BJ (cell line): ENCODE measurements at regions not wholly inside any gene's neighbourhood (a gene's known extent, or its start where the extent isn't known, plus 50 kb on each side); places are given as distances from the start of the nearest gene placed in this dataset.

Experiments
- CTCF ChIA-PET: fragments of 350-600 bp; formaldehyde crosslinking; extraction: SDS; loops from one replicate; lab custom pipeline; 2021; ENCODE audit warnings: antibody characterized with exemption, inconsistent platforms; lab: Yijun Ruan, JAX
- POLR2A ChIA-PET: fragments of 300-600 bp; sonication (Branson Sonifier 250); formaldehyde crosslinking; extraction: SDS; loops from one replicate; lab custom pipeline; 2021; ENCODE audit warnings: antibody characterized with exemption; lab: Charles Lee
- DNase-seq: peaks from one replicate; pipeline ENCODE4 v3.0.0-alpha.2; 2011; ENCODE audit warnings: low read depth
- H3K27me3 ChIP-seq: 2 replicates; pipeline ENCODE4 v1.6.0; 2011; ENCODE audit warnings: low read length; ENCODE audit not compliant: control insufficient read depth, insufficient read depth
- H3K36me3 ChIP-seq: 2 replicates; pipeline ENCODE4 v1.5.1; 2011; ENCODE audit warnings: low read length; ENCODE audit not compliant: control insufficient read depth, insufficient read depth
- H3K4me3 ChIP-seq: 2 replicates; pipeline ENCODE4 v1.5.1; 2011; ENCODE audit warnings: low read depth, mild to moderate bottlenecking, control low read depth, low read length
- TF ChIP-seq, protein P1 (sequence below): IDR thresholded peaks from 2 replicates; pipeline ENCODE4 v1.5.1; 2011; ENCODE audit warnings: low read depth, mild to moderate bottlenecking, control low read depth, inconsistent platforms, low read length, moderate library complexity; ENCODE audit not compliant: insufficient read depth

DNA sequence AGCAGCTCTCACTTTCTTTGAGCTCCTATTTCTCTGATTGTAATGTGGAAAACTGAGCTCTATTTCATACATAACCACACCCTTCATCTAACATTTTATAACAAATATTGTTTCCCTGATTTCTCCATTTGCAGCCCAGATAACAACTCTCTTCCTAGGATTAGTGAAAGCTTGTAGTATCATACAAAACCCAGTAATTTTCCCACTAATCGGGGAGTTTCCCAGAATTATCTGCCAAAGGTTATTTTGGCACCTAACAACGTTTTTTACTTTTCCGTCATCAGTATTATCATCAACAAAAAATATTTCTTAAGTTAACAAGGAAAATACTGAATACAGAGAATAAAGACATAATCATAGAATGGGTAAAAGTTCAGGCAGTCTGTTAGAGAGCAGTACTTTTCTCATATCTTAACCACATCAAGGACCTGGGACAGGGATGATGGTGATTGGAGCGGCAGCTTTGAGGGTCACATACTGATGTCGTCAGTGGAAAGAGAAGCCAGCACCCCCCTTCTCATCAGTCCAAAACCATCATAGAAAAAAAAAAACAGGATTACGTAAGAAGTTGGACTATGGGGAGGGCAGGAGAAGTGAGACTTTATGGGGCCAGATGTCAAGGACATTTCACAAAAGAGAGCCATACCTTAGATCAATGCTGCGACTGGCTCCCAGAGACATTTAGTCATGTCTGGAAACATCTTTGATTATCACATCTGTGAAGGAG lies 166.1 kb upstream of the TNFAIP3 start:
- TF ChIP-seq, protein P1, sequence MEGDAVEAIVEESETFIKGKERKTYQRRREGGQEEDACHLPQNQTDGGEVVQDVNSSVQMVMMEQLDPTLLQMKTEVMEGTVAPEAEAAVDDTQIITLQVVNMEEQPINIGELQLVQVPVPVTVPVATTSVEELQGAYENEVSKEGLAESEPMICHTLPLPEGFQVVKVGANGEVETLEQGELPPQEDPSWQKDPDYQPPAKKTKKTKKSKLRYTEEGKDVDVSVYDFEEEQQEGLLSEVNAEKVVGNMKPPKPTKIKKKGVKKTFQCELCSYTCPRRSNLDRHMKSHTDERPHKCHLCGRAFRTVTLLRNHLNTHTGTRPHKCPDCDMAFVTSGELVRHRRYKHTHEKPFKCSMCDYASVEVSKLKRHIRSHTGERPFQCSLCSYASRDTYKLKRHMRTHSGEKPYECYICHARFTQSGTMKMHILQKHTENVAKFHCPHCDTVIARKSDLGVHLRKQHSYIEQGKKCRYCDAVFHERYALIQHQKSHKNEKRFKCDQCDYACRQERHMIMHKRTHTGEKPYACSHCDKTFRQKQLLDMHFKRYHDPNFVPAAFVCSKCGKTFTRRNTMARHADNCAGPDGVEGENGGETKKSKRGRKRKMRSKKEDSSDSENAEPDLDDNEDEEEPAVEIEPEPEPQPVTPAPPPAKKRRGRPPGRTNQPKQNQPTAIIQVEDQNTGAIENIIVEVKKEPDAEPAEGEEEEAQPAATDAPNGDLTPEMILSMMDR, result no peak
- Histone ChIP-seq H3K27me3 (no peaks in the 10 kb centered on the region), H3K4me3 (no peak overlapping the region), H3K36me3 (no peaks in the 10 kb centered on the region)
- CTCF ChIA-PET, result interaction anchor here (2.6 to 4.5 kb wide), 2 partner anchors 167 to 244 kb away, joined by 15 to 23 read pairs; partner anchors contain the start of gene TNFAIP3
- DNase-seq, result no peak
- POLR2A ChIA-PET, result no interaction called here

DNA sequence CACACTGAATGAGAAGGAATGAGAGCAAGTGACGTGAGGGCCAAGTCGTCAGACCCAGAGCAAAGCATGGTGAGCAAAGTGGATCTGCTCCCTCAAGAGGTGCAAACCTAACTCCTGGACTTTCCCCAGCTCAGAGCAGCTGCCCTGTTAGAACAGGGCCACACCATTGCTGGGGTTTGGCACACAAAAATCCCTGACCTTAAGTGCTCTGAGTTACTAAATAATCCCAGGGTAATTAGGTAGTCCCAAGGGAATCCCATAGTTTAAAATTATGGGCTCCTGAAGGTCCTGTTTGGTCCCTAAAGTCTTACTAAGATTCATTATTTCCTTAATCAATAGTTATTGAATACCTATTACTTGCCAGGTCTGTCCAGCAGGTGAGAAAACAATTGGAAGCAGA lies 165.1 kb upstream of the TNFAIP3 start:
- TF ChIP-seq, protein P1, result no peak
- Histone ChIP-seq H3K4me3 (no peak overlapping the region), H3K27me3 (no peaks in the 10 kb centered on the region), H3K36me3 (no peaks in the 10 kb centered on the region)
- POLR2A ChIA-PET, result no interaction called here
- DNase-seq, result no peak
- CTCF ChIA-PET, result no interaction called here

DNA sequence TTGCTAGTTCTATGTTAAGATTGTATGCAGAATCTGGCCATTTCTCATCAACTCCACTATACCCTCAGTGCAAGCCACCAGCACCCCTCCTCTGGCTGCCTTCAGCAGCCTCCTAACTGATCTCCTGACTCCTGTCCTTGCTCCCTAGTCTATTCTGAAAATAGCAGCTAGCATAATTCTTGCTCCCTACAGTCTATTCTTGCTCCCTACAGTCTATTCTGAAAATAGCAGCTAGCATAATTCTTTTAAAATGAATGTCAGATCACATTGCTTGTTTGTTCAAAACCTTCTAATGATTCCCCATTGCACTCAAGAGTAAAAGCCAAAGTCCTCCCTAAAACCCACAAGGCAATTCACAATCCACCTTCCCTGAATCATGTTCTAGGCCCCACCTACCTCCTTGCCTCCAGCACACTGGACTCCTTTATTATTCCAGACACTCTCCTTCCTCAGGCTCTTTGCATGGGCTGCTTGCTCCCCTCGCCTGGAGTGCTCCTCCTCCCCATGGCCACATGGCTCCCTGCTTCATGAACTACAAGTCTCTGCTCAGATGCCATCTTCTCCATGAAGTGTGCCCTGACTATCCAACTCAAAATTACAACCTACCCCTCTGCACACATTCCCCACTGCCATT lies 164.2 kb upstream of the TNFAIP3 start:
- H3K36me3 ChIP-seq, result no peaks in the 10 kb centered on the region
- ChIA-PET CTCF (no interaction called here), POLR2A (no interaction called here)
- DNase-seq, result no peak
- TF ChIP-seq, protein P1, result no peak
- no peaks in the 10 kb centered on the region for H3K27me3 ChIP-seq
- H3K4me3 ChIP-seq, result no peak overlapping the region

DNA sequence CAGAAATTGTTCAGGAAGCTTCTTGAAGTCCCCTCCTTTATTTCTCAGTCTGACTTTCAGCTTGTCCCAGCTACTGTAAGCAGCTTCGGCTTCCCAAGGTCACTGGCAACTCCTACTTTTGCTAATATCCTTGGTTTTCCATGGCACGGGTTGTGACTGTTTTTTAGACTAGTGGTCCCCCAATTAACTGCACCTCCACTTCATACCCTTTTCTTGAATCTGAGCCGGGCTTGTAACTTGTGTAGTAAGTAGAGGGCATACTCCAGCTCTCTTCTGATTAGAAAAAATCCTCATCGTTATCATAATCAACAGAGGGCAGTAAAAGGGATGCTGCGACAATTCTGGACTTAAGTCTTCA lies 162.3 kb upstream of the TNFAIP3 start:
- Histone ChIP-seq H3K36me3 (no peaks in the 10 kb centered on the region), H3K27me3 (no peaks in the 10 kb centered on the region), H3K4me3 (no peak overlapping the region)
- POLR2A ChIA-PET, result no interaction called here
- no peak for DNase-seq
- CTCF ChIA-PET, result interaction anchor here (0.6 to 2.0 kb wide), 27 partner anchors 9 to 783 kb away, joined by 3 to 37 read pairs (median 4); partner anchors contain the start of genes SLC35D3 and TNFAIP3
- TF ChIP-seq, protein P1, result no peak
